K562 (cell line): ENCODE measurements at regions not wholly inside any gene's neighbourhood (a gene's known extent, or its start where the extent isn't known, plus 50 kb on each side); places are given as distances from the start of the nearest gene placed in this dataset.

Source experiments
- ATAC-seq: fragments of 200-7000 bp; cut with Tn5 transposase; 3 replicates; pipeline ENCODE4 v1.9.1; 2020; ENCODE audit warnings: moderate library complexity
- BruUV-seq: library from RNA; stranded (reverse); fragments of 400-500 nt; replicated peaks from 2 replicates; lab custom pipeline; 2021; lab: Mats Ljungman, UMichigan
- CTCF ChIA-PET: fragments of 300-600 bp; formaldehyde crosslinking; extraction: SDS; loops from one replicate; lab custom pipeline; 2021; ENCODE audit warnings: low intra/inter-chr PET ratio; lab: Yijun Ruan, JAX
- POLR2A ChIA-PET: fragments of 300-600, 350-650 bp; sonication (Branson Sonifier 250); formaldehyde crosslinking; extraction: SDS; loops from one replicate; lab custom pipeline; 2021; ENCODE audit warnings: antibody characterized with exemption, inconsistent platforms; lab: Yijun Ruan, JAX
- DNase-seq, 4 experiments: peaks; one replicate each; pipeline versions ENCODE4 v3.0.0 to v3.0.0-alpha.2; 2011 to 2018; ENCODE audit warnings: low spot score in 3 of 4, mixed read lengths in 3 of 4; ENCODE audit errors: extremely low read depth in 1 of 4
- FAIRE-seq: peaks from 2 replicates; lab custom pipeline; 2011; peaks lifted over from hg19 to GRCh38; lab: Jason Lieb, UNC
- H2AFZ ChIP-seq: 2 replicates; pipeline ENCODE4 v1.6.0; 2011; ENCODE audit warnings: low read depth, low read length, control low read depth, inconsistent platforms
- H3K27ac ChIP-seq: fragments of 200-600 bp; 3 replicates; pipeline ENCODE4 v1.8.0; 2011; ENCODE audit warnings: low read depth, mild to moderate bottlenecking, control low read depth, inconsistent platforms, low read length, moderate library complexity, mixed read lengths; ENCODE audit errors: extremely low read depth
- H3K27me3 ChIP-seq, 2 experiments: fragments of 300-600 bp in 1 of 2; 2 replicates in 1 of 2; 3 replicates in 1 of 2; pipeline versions ENCODE4 v1.6.0 to v1.8.0; 2011; ENCODE audit warnings: inconsistent platforms in 2 of 2, low read length in 2 of 2, mild to moderate bottlenecking in 1 of 2, mixed read lengths in 1 of 2, moderate library complexity in 1 of 2; ENCODE audit not compliant: control insufficient read depth in 2 of 2, insufficient read depth in 2 of 2
- H3K36me3 ChIP-seq: fragments of 300-600 bp; 3 replicates; pipeline ENCODE4 v1.8.0; 2011; ENCODE audit warnings: mild to moderate bottlenecking, low read length, inconsistent platforms; ENCODE audit not compliant: control insufficient read depth, insufficient read depth
- H3K4me1 ChIP-seq, 2 experiments: fragments of 200-600 bp in 1 of 2; replicated peaks in 1 of 2; 2 replicates in 1 of 2; 3 replicates in 1 of 2; pipeline versions ENCODE4 v1.5.1 to v1.8.0; 2011; ENCODE audit warnings: inconsistent platforms in 2 of 2, low read length in 2 of 2, mild to moderate bottlenecking in 1 of 2, mixed read lengths in 1 of 2, moderate library complexity in 1 of 2; ENCODE audit not compliant: control insufficient read depth in 2 of 2, insufficient read depth in 2 of 2
- H3K4me2 ChIP-seq: 2 replicates; pipeline ENCODE4 v1.6.1; 2011; ENCODE audit warnings: low read length, control low read depth, inconsistent platforms, mixed read lengths; ENCODE audit not compliant: insufficient read depth
- H3K4me3 ChIP-seq: fragments of 200-600 bp; sonication (generic), shearing (Covaris generic); 2 replicates; pipeline ENCODE4 v1.5.1; 2016; ENCODE audit warnings: control low read depth, inconsistent platforms
- H3K79me2 ChIP-seq: fragments of 200-600 bp; 3 replicates; pipeline ENCODE4 v1.8.0; 2011; ENCODE audit warnings: low read length, inconsistent platforms; ENCODE audit not compliant: control insufficient read depth, insufficient read depth
- H3K9ac ChIP-seq, 2 experiments: 2 replicates each; pipeline versions ENCODE4 v1.6.0 to v1.6.1; 2011; ENCODE audit warnings: low read depth in 2 of 2, low read length in 2 of 2, control low read depth in 1 of 2, inconsistent platforms in 1 of 2, mild to moderate bottlenecking in 1 of 2, mixed read lengths in 1 of 2; ENCODE audit not compliant: insufficient read depth in 1 of 2
- H3K9me1 ChIP-seq: one replicate; pipeline ENCODE4 v1.6.0; 2011; ENCODE audit warnings: inconsistent platforms, mild to moderate bottlenecking, low read length, moderate library complexity; ENCODE audit not compliant: control insufficient read depth, insufficient read depth
- H3K9me3 ChIP-seq: replicated peaks from 2 replicates; pipeline ENCODE4 v1.5.1; 2011; ENCODE audit warnings: low read depth, low read length, inconsistent platforms; ENCODE audit not compliant: control insufficient read depth, insufficient read depth
- H4K20me1 ChIP-seq: replicated peaks from 2 replicates; pipeline ENCODE4 v1.6.1; 2011; ENCODE audit warnings: low read length, inconsistent platforms, mixed read lengths; ENCODE audit not compliant: control insufficient read depth, insufficient read depth
- ATF1 ChIP-seq, 2 experiments: fragments of 450-650 bp in 1 of 2; IDR thresholded peaks; 2 replicates each; pipeline ENCODE4 v1.6.1; 2016; ENCODE audit warnings: missing compliant biosample characterization in 1 of 2, missing genetic modification characterization in 1 of 2
- CEBPZ ChIP-seq: fragments of 150-350 bp; IDR thresholded peaks from 2 replicates; pipeline ENCODE4 v1.6.1; 2014; ENCODE audit warnings: low read depth, mild to moderate bottlenecking, low read length, borderline replicate concordance
- NR3C1 ChIP-seq: sonication (generic); formaldehyde crosslinking; IDR thresholded peaks from 2 replicates; pipeline ENCODE4 v1.8.1; 2022; ENCODE audit warnings: missing genetic modification reagents
- SAP30 ChIP-seq: fragments of 200-600 bp; sonication (generic); IDR thresholded peaks from 2 replicates; pipeline ENCODE4 v1.6.1; 2012; ENCODE audit warnings: borderline replicate concordance, low read depth, mild to moderate bottlenecking, moderate library complexity, low read length, control low read depth, inconsistent platforms; ENCODE audit not compliant: insufficient read depth, poor library complexity, severe bottlenecking
- SMAD2 ChIP-seq: fragments of 150-350 bp; IDR thresholded peaks from 2 replicates; pipeline ENCODE4 v1.6.1; 2014; ENCODE audit warnings: low read depth, mild to moderate bottlenecking, low read length
- SNRNP70 ChIP-seq: fragments of 200-400 bp; formaldehyde crosslinking; optimal IDR thresholded peaks from 2 replicates; pipeline ENCODE3; 2017; ENCODE audit warnings: low read depth, low read length
- TBP ChIP-seq: optimal IDR thresholded peaks from 2 replicates; pipeline ENCODE3; 2011; ENCODE audit warnings: low read depth, low read length, improper control_type of control experiment
- ZFP91 ChIP-seq: sonication (generic); formaldehyde crosslinking; IDR thresholded peaks from 2 replicates; pipeline ENCODE4 v1.8.0; 2022; ENCODE audit warnings: mild to moderate bottlenecking, missing genetic modification reagents
- ZNF165 ChIP-seq: fragments of 250-450 bp; sonication (Bioruptor Pico); IDR thresholded peaks from 2 replicates; pipeline ENCODE4 v1.4.0; 2020; ENCODE audit warnings: borderline replicate concordance
- ZNF830 ChIP-seq: fragments of 250-450 bp; sonication (Bioruptor Pico); IDR thresholded peaks from 2 replicates; pipeline ENCODE4 v1.5.0; 2021; ENCODE audit warnings: mild to moderate bottlenecking
- WGBS: fragments of 100-300 bp; shearing (Covaris generic); methylation state at CpG from one replicate; pipeline ENCODE4 v1.1.6; 2016; ENCODE audit warnings: low coverage, mixed read lengths; ENCODE audit not compliant: insufficient coverage; ENCODE audit errors: missing lambda C conversion rate; 5-methylcytosine and 5-hydroxymethylcytosine counted together
- in situ Hi-C: fragments of 300-500 bp; cut with MboI; formaldehyde crosslinking; loops from 4 replicates; pipeline ENCODE4 v1.15.0; 2018; ENCODE audit warnings: inconsistent platforms, mixed read lengths
- intact Hi-C: fragments of 100-400 bp; cut with micrococcal nuclease; formaldehyde crosslinking; loops from 2 replicates; pipeline ENCODE4 v1.14.2; 2022

- POLR2A ChIA-PET: no interaction called here
Observed at GRCh38 chr20:48478370-48478769, 349.4 kb downstream of the PREX1 start.

GRCh38 chr20:48476854-48477253 is 350.9 kb downstream of the PREX1 start:
- Histone ChIP-seq H3K4me2 (no peak overlapping the region), H3K4me3 (no peak overlapping the region), H3K36me3 (no peaks in the 10 kb centered on the region), H3K27me3 (peaks cover 4 to 55% of the 10 kb centered on the region in 2 experiments; a peak in 4 of 5 replicates), H3K9me1 (no peaks in the 10 kb centered on the region), H4K20me1 (peaks cover 4% of the 10 kb centered on the region; the same call in 1 of the 2 replicates), H3K9ac (no peak overlapping the region), H3K79me2 (no peaks in the 10 kb centered on the region), H2AFZ (no peak overlapping the region), H3K9me3 (no peaks in the 10 kb centered on the region), H3K4me1 (no peaks in the 10 kb centered on the region), H3K27ac (no peak overlapping the region)
- intact Hi-C loops (no loop called here), in situ Hi-C loops (no loop called here)
- no TSS peak for BruUV-seq
- DNase-seq (no peak), FAIRE-seq (no peak), ATAC-seq (no peak)
- under 1% methylated on average over 11 of the region's 11 CpGs for whole genome bisulfite sequencing
- ChIA-PET POLR2A (interaction anchor here (0.6 kb wide), 1 partner anchor 9 kb away, joined by 3 read pairs; no protein-coding TSS in a partner anchor), CTCF (no interaction called here)
- TF ChIP-seq ZFP91 (CRISPR knock-in tag): no peak
- no peak for TF ChIP-seq SAP30
- no peak for TF ChIP-seq SMAD2
- TF ChIP-seq ZNF830 (CRISPR knock-in tag): no peak
- no peak for TF ChIP-seq CEBPZ
- no peak for TF ChIP-seq SNRNP70
- no peak for TF ChIP-seq ATF1 (CRISPR knock-in tag; IDR thresholded peaks at IDR 0.05)
- no peak for TF ChIP-seq ATF1 (tag; IDR thresholded peaks at IDR 0.05)
- no peak for TF ChIP-seq TBP
- TF ChIP-seq ZNF165 (CRISPR knock-in tag): no peak

More at GRCh38 chr20:48478370-48478769, 349.4 kb downstream of the PREX1 start:
- Histone ChIP-seq H3K36me3 (no peaks in the 10 kb centered on the region), H3K4me1 (no peaks in the 10 kb centered on the region), H3K9me1 (no peaks in the 10 kb centered on the region), H2AFZ (no peak overlapping the region), H4K20me1 (peaks cover 4% of the 10 kb centered on the region; the same call in 1 of the 2 replicates), H3K4me2 (no peak overlapping the region), H3K4me3 (no peak overlapping the region), H3K27me3 (peaks cover 2 to 49% of the 10 kb centered on the region in 2 experiments; a peak in 3 of 5 replicates), H3K9me3 (no peaks in the 10 kb centered on the region), H3K27ac (no peak overlapping the region), H3K79me2 (no peaks in the 10 kb centered on the region), H3K9ac (no peak overlapping the region)
- 13% methylated on average over 5 of the region's 5 CpGs for WGBS
- no peak for ATAC-seq
- in situ Hi-C loops: no loop called here
- CTCF ChIA-PET: no interaction called here
- intact Hi-C loops: no loop called here
- TF ChIP-seq NR3C1 (CRISPR knock-in tag): no peak
- DNase-seq: no peak
- no TSS peak for BruUV-seq
- no peak for FAIRE-seq
